ENCODE measurements at regions not wholly inside any gene's neighbourhood (a gene's known extent, or its start where the extent isn't known, plus 50 kb on each side); places are given as distances from the start of the nearest gene placed in this dataset.

DNA sequence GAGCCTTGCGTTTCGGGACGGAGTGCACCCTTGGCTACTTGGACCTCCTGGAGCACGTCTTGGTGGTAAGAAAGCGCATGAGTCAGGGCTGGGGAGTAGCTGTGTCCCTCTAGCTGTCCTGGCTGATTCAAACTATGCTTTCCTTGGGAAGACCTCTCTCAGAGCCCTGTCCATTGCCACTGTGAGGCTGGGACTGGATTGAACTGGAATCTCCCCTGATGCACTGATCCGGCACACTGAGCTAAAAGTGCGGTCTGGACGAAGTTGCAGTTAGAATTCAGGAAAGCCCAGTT, 232.6 kb upstream of the TPM1 start:
- TF ChIP-seq CTCF (IDR thresholded peaks at IDR 0.05; ENCODE audit: low read length) (no peak), EZH2 (optimal IDR thresholded peaks at IDR 0.05; ENCODE audit: low read depth, low read length) (no peak)

Data from MM.1S (cell line).